Fibroblast of lung (primary cell): ENCODE measurements at regions not wholly inside any gene's neighbourhood (a gene's known extent, or its start where the extent isn't known, plus 50 kb on each side); places are given as distances from the start of the nearest gene placed in this dataset.

ENCODE experiments used
- DNase-seq, 2 donors: peaks; one replicate each; pipeline versions ENCODE4 v3.0.0 to v3.0.0-alpha.2; 2010; ENCODE audit warnings: low read depth in 2 of 2
- H2AFZ ChIP-seq: 2 replicates; pipeline ENCODE4 v1.5.1; 2012; ENCODE audit warnings: low read length, control low read depth, inconsistent platforms
- H3K27ac ChIP-seq: 2 replicates; pipeline ENCODE4 v1.5.1; 2011; ENCODE audit warnings: low read length, control low read depth; ENCODE audit not compliant: insufficient read depth
- H3K27me3 ChIP-seq: 2 replicates; pipeline ENCODE4 v1.5.1; 2011; ENCODE audit warnings: mild to moderate bottlenecking, low read length; ENCODE audit not compliant: control insufficient read depth, insufficient read depth
- H3K36me3 ChIP-seq: 2 replicates; pipeline ENCODE4 v1.5.1; 2011; ENCODE audit warnings: low read length; ENCODE audit not compliant: control insufficient read depth, insufficient read depth
- H3K4me1 ChIP-seq: 2 replicates; pipeline ENCODE4 v1.5.1; 2011; ENCODE audit warnings: low read length; ENCODE audit not compliant: control insufficient read depth, insufficient read depth; ENCODE audit errors: extremely low read depth
- H3K4me2 ChIP-seq: 2 replicates; pipeline ENCODE4 v1.5.1; 2011; ENCODE audit warnings: low read length, control low read depth; ENCODE audit not compliant: insufficient read depth; ENCODE audit errors: extremely low read depth
- H3K4me3 ChIP-seq, 4 experiments: fragments of 200-600 bp in 1 of 4; sonication (generic) in 1 of 4; replicated peaks in 1 of 4; 2 replicates each; pipeline ENCODE4 v1.5.1; 2011 to 2016; ENCODE audit warnings: low read length in 4 of 4, low read depth in 3 of 4, mild to moderate bottlenecking in 3 of 4, control low read depth in 2 of 4, inconsistent platforms in 1 of 4, mixed read lengths in 1 of 4; ENCODE audit not compliant: insufficient read depth in 1 of 4; ENCODE audit errors: control extremely low read depth in 1 of 4
- H3K79me2 ChIP-seq: 2 replicates; pipeline ENCODE4 v1.5.1; 2012; ENCODE audit warnings: mild to moderate bottlenecking, low read length, inconsistent platforms; ENCODE audit not compliant: control insufficient read depth, insufficient read depth
- H3K9ac ChIP-seq: 2 replicates; pipeline ENCODE4 v1.5.1; 2011; ENCODE audit warnings: mild to moderate bottlenecking, low read length, control low read depth; ENCODE audit not compliant: insufficient read depth
- H3K9me3 ChIP-seq: 2 replicates; pipeline ENCODE4 v1.5.1; 2012; ENCODE audit warnings: low read depth, low read length; ENCODE audit not compliant: control insufficient read depth, insufficient read depth
- H4K20me1 ChIP-seq: 2 replicates; pipeline ENCODE4 v1.5.1; 2011; ENCODE audit warnings: low read length; ENCODE audit not compliant: control insufficient read depth, insufficient read depth; ENCODE audit errors: extremely low read depth
- CTCF ChIP-seq, 2 donors: IDR thresholded peaks in 1 of 2; conservative IDR thresholded peaks in 1 of 2; 1 replicate in 1 of 2; 2 replicates in 1 of 2; pipeline ENCODE4 v1.5.1; 2011 to 2012; ENCODE audit warnings: low read length in 2 of 2, control low read depth in 1 of 2, inconsistent platforms in 1 of 2, low read depth in 1 of 2, mild to moderate bottlenecking in 1 of 2
- EZH2 ChIP-seq: IDR thresholded peaks from 2 replicates; pipeline ENCODE4 v1.5.1; 2012; ENCODE audit warnings: low read length, control low read depth, mild to moderate bottlenecking; ENCODE audit errors: missing control alignments

- peaks cover 5% of the 10 kb centered on the region for H4K20me1 ChIP-seq
- H3K9me3 ChIP-seq, result no peaks in the 10 kb centered on the region
- peak; percentile 72 to 85 for DNase-seq
- H3K4me1 ChIP-seq, result peaks cover 68% of the 10 kb centered on the region
- H3K27ac ChIP-seq, result peak overlapping the region; percentile 97
- H3K36me3 ChIP-seq, result peaks cover 66% of the 10 kb centered on the region
- peak overlapping the region in 3 of 4 experiments; percentile 81 to 98 (median 84) for H3K4me3 ChIP-seq
- peak overlapping the region; percentile 66 for H3K9ac ChIP-seq
- peak overlapping the region; percentile 73 for H3K4me2 ChIP-seq
- peaks cover 100% of the 10 kb centered on the region for H3K79me2 ChIP-seq
- no peaks in the 10 kb centered on the region for H3K27me3 ChIP-seq
- no peak for TF ChIP-seq EZH2
- no peak overlapping the region for H2AFZ ChIP-seq
Measured at GRCh38 chr22:46088541-46089311, 61.6 kb upstream of the PPARA start.

GRCh38 chr22:46089426-46090035, 60.8 kb upstream of the PPARA start:
- TF ChIP-seq CTCF (conservative IDR thresholded peaks at IDR 0.05 in 1 of 2, IDR thresholded peaks at IDR 0.05 in 1 of 2; ENCODE audit: low read depth in 1 of 2, low read length in 2 of 2), result no peak
- TF ChIP-seq EZH2, result no peak
- Histone ChIP-seq H3K79me2 (peaks cover 100% of the 10 kb centered on the region), H3K27ac (peak overlapping the region; percentile 97), H3K27me3 (no peaks in the 10 kb centered on the region), H3K4me1 (peaks cover 65% of the 10 kb centered on the region), H3K4me2 (peak overlapping the region; percentile 73), H3K36me3 (peaks cover 65% of the 10 kb centered on the region), H3K9me3 (no peaks in the 10 kb centered on the region), H4K20me1 (peaks cover 5% of the 10 kb centered on the region), H3K9ac (peak overlapping the region; percentile 66), H3K4me3 (peak overlapping the region in 3 of 4 experiments; percentile 81 to 98 (median 84)), H2AFZ (no peak overlapping the region)
- no peak for DNase-seq

GRCh38 chr22:46090036-46090591, 60.2 kb upstream of the PPARA start:
- Histone ChIP-seq H3K9ac (peak overlapping the region; percentile 66), H3K27me3 (no peaks in the 10 kb centered on the region), H3K27ac (peak overlapping the region; percentile 97), H3K79me2 (peaks cover 100% of the 10 kb centered on the region), H2AFZ (no peak overlapping the region), H3K9me3 (no peaks in the 10 kb centered on the region), H3K4me1 (peaks cover 65% of the 10 kb centered on the region), H4K20me1 (peaks cover 5% of the 10 kb centered on the region), H3K4me3 (peak overlapping the region in 3 of 4 experiments; percentile 18 to 84 (median 81)), H3K36me3 (peaks cover 66% of the 10 kb centered on the region), H3K4me2 (peak overlapping the region; percentile 77)
- TF ChIP-seq EZH2 (no peak), CTCF (conservative IDR thresholded peaks at IDR 0.05 in 1 of 2, IDR thresholded peaks at IDR 0.05 in 1 of 2; ENCODE audit: low read depth in 1 of 2, low read length in 2 of 2) (no peak)
- peak in 1 of 2 donors; percentile 56 for DNase-seq
